Esophagus (tissue), 2 donors: ENCODE measurements at regions not wholly inside any gene's neighbourhood (a gene's known extent, or its start where the extent isn't known, plus 50 kb on each side); places are given as distances from the start of the nearest gene placed in this dataset.

Source experiments
- H3K27ac ChIP-seq, 2 donors: one replicate each; pipeline ENCODE4 v1.5.1; 2013; ENCODE audit warnings: low read depth in 2 of 2, mild to moderate bottlenecking in 2 of 2, inconsistent platforms in 1 of 2, low read length in 1 of 2, moderate library complexity in 1 of 2
- H3K27me3 ChIP-seq, 2 donors: one replicate each; pipeline ENCODE4 v1.6.1; 2013; ENCODE audit warnings: low read length in 2 of 2, control low read depth in 1 of 2, mild to moderate bottlenecking in 1 of 2; ENCODE audit not compliant: insufficient read depth in 2 of 2, control insufficient read depth in 1 of 2
- H3K36me3 ChIP-seq, 2 donors: one replicate each; pipeline ENCODE4 v1.6.1; 2013; ENCODE audit warnings: low read length in 1 of 2; ENCODE audit not compliant: control insufficient read depth in 2 of 2, insufficient read depth in 2 of 2
- H3K4me1 ChIP-seq, 2 donors: one replicate each; pipeline ENCODE4 v1.6.1; 2013; ENCODE audit warnings: low read length in 1 of 2; ENCODE audit not compliant: control insufficient read depth in 2 of 2, insufficient read depth in 2 of 2
- H3K4me3 ChIP-seq, 2 donors: one replicate each; pipeline ENCODE4 v1.5.1; 2013; ENCODE audit warnings: low read length in 2 of 2, mild to moderate bottlenecking in 2 of 2, low read depth in 1 of 2, moderate library complexity in 1 of 2
- H3K9me3 ChIP-seq, 2 donors: one replicate each; pipeline ENCODE4 v1.6.1; 2013; ENCODE audit warnings: mild to moderate bottlenecking in 2 of 2, low read depth in 1 of 2, low read length in 1 of 2, moderate library complexity in 1 of 2; ENCODE audit not compliant: control insufficient read depth in 2 of 2, insufficient read depth in 1 of 2
- WGBS, 2 donors: extraction: QIAGEN DNeasy Blood & Tissue Kit; methylation state at CpG; one replicate each; pipeline ENCODE4 v1.1.7; 2013; 5-methylcytosine and 5-hydroxymethylcytosine counted together
- donor health status: healthy with polysubstance abuse.
- donor health status: Bipolar disorder and iron deficiency.

DNA sequence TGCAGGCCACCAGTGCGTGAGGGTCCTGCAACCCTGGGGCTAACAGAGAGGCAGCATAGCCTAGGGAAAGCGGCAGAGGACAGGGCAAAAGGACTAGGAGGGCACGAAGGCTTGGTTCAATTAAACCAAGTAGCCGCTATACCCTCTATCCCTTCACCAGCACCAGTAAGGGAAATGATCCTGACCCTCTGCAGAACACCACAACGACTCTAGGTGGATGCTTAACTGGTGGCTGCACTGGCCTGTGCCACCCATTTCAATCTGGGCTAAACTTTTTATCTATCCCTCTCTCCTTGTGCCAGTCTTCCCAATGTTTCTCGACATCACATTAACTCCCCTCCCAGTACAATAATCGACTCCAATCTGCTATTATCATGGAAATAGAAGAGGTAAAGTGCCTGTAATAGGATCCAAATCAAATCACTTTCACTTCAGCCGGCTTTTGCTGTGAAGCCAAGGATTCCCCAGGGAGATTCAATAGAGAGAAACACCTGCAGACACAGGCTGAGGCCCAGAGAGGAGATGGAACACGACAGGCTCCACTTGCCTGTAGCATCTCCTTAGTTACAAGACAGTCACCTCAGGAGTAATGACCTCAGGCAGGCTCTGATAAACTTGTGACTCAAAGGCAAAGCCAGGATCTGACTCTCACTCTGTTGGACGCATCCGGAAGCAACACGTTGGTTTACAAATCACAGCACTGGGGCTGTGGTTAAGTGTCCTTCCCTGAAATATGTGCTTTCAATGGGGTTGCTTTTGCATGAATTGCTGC is 791.6 kb upstream of the ARRDC4 start:
- Histone ChIP-seq H3K9me3 (peaks cover 3 to 5% of the 10 kb centered on the region in 2 donors), H3K27me3 (no peaks in the 10 kb centered on the region), H3K4me3 (no peak overlapping the region), H3K36me3 (no peaks in the 10 kb centered on the region), H3K27ac (no peak overlapping the region), H3K4me1 (no peaks in the 10 kb centered on the region)
- WGBS, 2 donors = 68 to 69% methylated on average over 12 of the region's 12 CpGs

DNA sequence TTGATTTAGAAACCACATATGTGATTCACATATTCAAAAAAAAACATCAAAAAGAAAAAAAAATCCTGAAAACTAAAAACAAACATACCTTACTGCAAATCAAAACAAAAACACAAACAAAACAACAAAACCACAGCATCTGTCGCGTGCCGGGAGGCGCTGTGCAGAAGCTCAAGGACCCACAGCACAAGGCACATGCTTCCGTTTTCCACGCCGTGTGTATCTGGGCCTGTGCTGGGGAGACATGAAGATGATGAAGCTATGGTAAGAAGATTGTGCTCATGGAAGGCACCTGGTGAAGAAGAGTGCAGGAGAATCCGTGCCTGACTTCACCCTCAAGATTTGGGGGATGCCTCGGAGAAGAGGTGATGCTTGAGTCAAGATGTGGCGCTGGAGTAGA is 788.9 kb upstream of the ARRDC4 start:
- no peaks in the 10 kb centered on the region for H3K4me1 ChIP-seq
- H3K27ac ChIP-seq = no peak overlapping the region
- WGBS, 2 donors = 94 to 96% methylated on average over 10 of the region's 10 CpGs
- H3K4me3 ChIP-seq = no peak overlapping the region
- H3K36me3 ChIP-seq = no peaks in the 10 kb centered on the region
- no peaks in the 10 kb centered on the region for H3K27me3 ChIP-seq
- H3K9me3 ChIP-seq = peaks cover 3% of the 10 kb centered on the region in 2 donors

GRCh38 chr15:97174886-97175540 is 785.5 kb upstream of the ARRDC4 start:
- 79 to 83% methylated on average over 2 of the region's 2 CpGs for WGBS, 2 donors
- H3K4me1 ChIP-seq = no peaks in the 10 kb centered on the region
- H3K27me3 ChIP-seq = no peaks in the 10 kb centered on the region
- no peak overlapping the region for H3K4me3 ChIP-seq
- no peak overlapping the region for H3K27ac ChIP-seq
- H3K36me3 ChIP-seq = no peaks in the 10 kb centered on the region
- peaks cover 0 to 3% of the 10 kb centered on the region in 2 donors for H3K9me3 ChIP-seq

GRCh38 chr15:97177151-97177577 is 783.3 kb upstream of the ARRDC4 start:
- no peaks in the 10 kb centered on the region for H3K36me3 ChIP-seq
- WGBS, 2 donors = 30 to 32% methylated on average over 11 of the region's 11 CpGs
- no peak overlapping the region for H3K27ac ChIP-seq
- H3K4me3 ChIP-seq = no peak overlapping the region
- H3K4me1 ChIP-seq = no peaks in the 10 kb centered on the region
- peaks cover 0 to 3% of the 10 kb centered on the region in 2 donors for H3K9me3 ChIP-seq
- H3K27me3 ChIP-seq = no peaks in the 10 kb centered on the region

DNA sequence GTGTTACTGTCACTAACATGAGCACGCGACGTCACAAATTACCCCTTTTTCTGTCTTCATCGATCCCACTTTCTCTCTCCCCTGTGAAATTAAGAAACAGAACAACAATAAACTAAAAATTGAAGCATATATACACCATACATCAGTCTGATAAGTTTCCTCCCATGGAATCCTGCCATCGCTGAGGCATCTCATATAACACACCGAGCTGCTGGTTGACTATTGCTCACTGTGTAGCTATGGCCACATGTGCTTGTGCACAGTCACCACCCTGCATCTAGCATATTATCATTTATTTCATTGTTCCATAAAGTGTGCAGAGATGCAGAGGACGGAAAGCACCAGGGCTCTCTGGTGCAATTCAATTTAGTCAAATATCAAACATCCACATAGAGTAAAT is 777.9 kb upstream of the ARRDC4 start:
- no peaks in the 10 kb centered on the region for H3K9me3 ChIP-seq
- H3K27me3 ChIP-seq = no peaks in the 10 kb centered on the region
- H3K4me1 ChIP-seq = no peaks in the 10 kb centered on the region
- no peak overlapping the region for H3K4me3 ChIP-seq
- H3K27ac ChIP-seq = no peak overlapping the region
- no peaks in the 10 kb centered on the region for H3K36me3 ChIP-seq
- WGBS, 2 donors = 93 to 94% methylated on average over 7 of the region's 7 CpGs

DNA sequence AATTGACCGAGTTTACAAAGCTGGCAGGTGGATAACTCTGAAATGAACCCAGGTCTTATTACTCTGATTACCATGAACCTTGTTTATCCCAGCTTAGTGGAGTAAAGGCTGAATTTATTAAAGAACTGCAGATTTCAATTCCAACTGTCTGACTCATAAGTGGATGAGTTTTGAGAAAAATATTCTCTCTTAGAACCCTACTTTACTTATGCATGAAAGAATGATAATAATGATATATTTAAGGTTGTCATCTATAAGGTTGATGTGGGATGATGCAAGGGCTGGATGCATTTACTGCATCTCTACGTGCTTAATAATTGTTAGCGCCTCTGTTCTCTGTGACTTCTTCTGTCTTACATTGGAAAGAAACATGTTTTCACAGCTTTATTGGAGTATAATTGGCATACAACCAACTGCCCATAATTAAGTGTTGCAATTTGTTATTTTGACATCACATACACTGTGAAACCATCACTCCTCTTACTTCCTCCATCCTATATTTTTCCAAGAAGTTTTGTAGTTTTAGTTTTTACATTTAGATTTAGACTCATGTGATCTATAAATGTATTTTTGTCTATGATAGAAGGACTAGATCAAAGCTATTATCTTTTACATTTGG is 771.2 kb upstream of the ARRDC4 start:
- Histone ChIP-seq H3K4me1 (no peaks in the 10 kb centered on the region), H3K4me3 (no peak overlapping the region), H3K27ac (no peak overlapping the region), H3K36me3 (no peaks in the 10 kb centered on the region), H3K27me3 (no peaks in the 10 kb centered on the region), H3K9me3 (no peaks in the 10 kb centered on the region)
- whole genome bisulfite sequencing, 2 donors = 76 to 82% methylated on average over 3 of the region's 3 CpGs

GRCh38 chr15:97194750-97195149 is 765.8 kb upstream of the ARRDC4 start:
- Histone ChIP-seq H3K4me3 (no peak overlapping the region), H3K36me3 (no peaks in the 10 kb centered on the region), H3K4me1 (no peaks in the 10 kb centered on the region), H3K27me3 (no peaks in the 10 kb centered on the region), H3K9me3 (peaks cover 0 to 4% of the 10 kb centered on the region in 2 donors), H3K27ac (no peak overlapping the region)
- WGBS, 2 donors = 95 to 98% methylated on average over 1 of the region's 1 CpG

GRCh38 chr15:97196048-97197014 is 764.2 kb upstream of the ARRDC4 start:
- H3K27me3 ChIP-seq = no peaks in the 10 kb centered on the region
- WGBS, 2 donors = 62 to 66% methylated on average over 16 of the region's 16 CpGs

More at GRCh38 chr15:97196048-97197014, 764.2 kb upstream of the ARRDC4 start:
- Histone ChIP-seq H3K36me3 (no peaks in the 10 kb centered on the region), H3K27ac (no peak overlapping the region), H3K4me3 (no peak overlapping the region), H3K9me3 (peaks cover 0 to 4% of the 10 kb centered on the region in 2 donors), H3K4me1 (no peaks in the 10 kb centered on the region)
